ENCODE measurements at regions not wholly inside any gene's neighbourhood (a gene's known extent, or its start where the extent isn't known, plus 50 kb on each side); places are given as distances from the start of the nearest gene placed in this dataset.

- H3K4me3 Mint-ChIP-seq: no peak overlapping the region
- no peak for DNase-seq (ENCODE audit: low spot score in 2 of 2)
- peaks cover 11% of the 10 kb centered on the region for H3K4me1 Mint-ChIP-seq
- peaks cover 2% of the 10 kb centered on the region for H3K36me3 Mint-ChIP-seq (ENCODE audit: insufficient read depth)
- no peak overlapping the region for H3K27ac Mint-ChIP-seq (ENCODE audit: low read depth)
- no peaks in the 10 kb centered on the region for H3K27me3 Mint-ChIP-seq
- no peaks in the 10 kb centered on the region for H3K9me3 Mint-ChIP-seq
- no peak for ATAC-seq (replicated peaks; ENCODE audit: extremely low read depth, poor library complexity, severe bottlenecking)
Observed at GRCh38 chr10:47243791-47244190, 56.2 kb upstream of the GDF10 start.

- H3K36me3 Mint-ChIP-seq (ENCODE audit: insufficient read depth): peaks cover 2% of the 10 kb centered on the region
- H3K27me3 Mint-ChIP-seq: no peaks in the 10 kb centered on the region
- H3K4me1 Mint-ChIP-seq: peaks cover 11% of the 10 kb centered on the region
- H3K27ac Mint-ChIP-seq (ENCODE audit: low read depth): no peak overlapping the region
- no peak for DNase-seq (ENCODE audit: low spot score in 2 of 2)
- H3K4me3 Mint-ChIP-seq: no peak overlapping the region
- H3K9me3 Mint-ChIP-seq: no peaks in the 10 kb centered on the region
- no peak for ATAC-seq (replicated peaks; ENCODE audit: extremely low read depth, poor library complexity, severe bottlenecking)
Observed at GRCh38 chr10:47244560-47245500, 55.2 kb upstream of the GDF10 start.

- H3K27ac Mint-ChIP-seq (ENCODE audit: low read depth): no peak overlapping the region
Observed at GRCh38 chr10:47245731-47246350, 54.2 kb upstream of the GDF10 start.

GRCh38 chr10:47246406-47247147 is 53.4 kb upstream of the GDF10 start:
- H3K36me3 Mint-ChIP-seq (ENCODE audit: insufficient read depth): peaks cover 2% of the 10 kb centered on the region
- H3K9me3 Mint-ChIP-seq: no peaks in the 10 kb centered on the region
- H3K4me3 Mint-ChIP-seq: no peak overlapping the region
- DNase-seq (ENCODE audit: low spot score in 2 of 2): no peak
- H3K27me3 Mint-ChIP-seq: no peaks in the 10 kb centered on the region
- no peak for ATAC-seq (replicated peaks; ENCODE audit: extremely low read depth, poor library complexity, severe bottlenecking)
- H3K27ac Mint-ChIP-seq (ENCODE audit: low read depth): no peak overlapping the region
- H3K4me1 Mint-ChIP-seq: peaks cover 11% of the 10 kb centered on the region

More at GRCh38 chr10:47245731-47246350, 54.2 kb upstream of the GDF10 start:
- Mint-ChIP-seq H3K9me3 (no peaks in the 10 kb centered on the region), H3K36me3 (ENCODE audit: insufficient read depth) (peaks cover 2% of the 10 kb centered on the region), H3K4me1 (peaks cover 11% of the 10 kb centered on the region), H3K27me3 (no peaks in the 10 kb centered on the region), H3K4me3 (no peak overlapping the region)
- ATAC-seq (replicated peaks; ENCODE audit: extremely low read depth, poor library complexity, severe bottlenecking) (no peak), DNase-seq (ENCODE audit: low spot score in 2 of 2) (no peak)

GRCh38 chr10:47247148-47248059 is 52.6 kb upstream of the GDF10 start:
- peaks cover 8% of the 10 kb centered on the region for H3K4me1 Mint-ChIP-seq
- no peak for ATAC-seq (replicated peaks; ENCODE audit: extremely low read depth, poor library complexity, severe bottlenecking)
- no peak for DNase-seq (ENCODE audit: low spot score in 2 of 2)
- peaks cover 2% of the 10 kb centered on the region for H3K36me3 Mint-ChIP-seq (ENCODE audit: insufficient read depth)
- H3K4me3 Mint-ChIP-seq: no peak overlapping the region
- H3K27ac Mint-ChIP-seq (ENCODE audit: low read depth): no peak overlapping the region
- no peaks in the 10 kb centered on the region for H3K27me3 Mint-ChIP-seq
- no peaks in the 10 kb centered on the region for H3K9me3 Mint-ChIP-seq

- Mint-ChIP-seq H3K4me3 (no peak overlapping the region), H3K4me1 (peaks cover 5% of the 10 kb centered on the region), H3K36me3 (ENCODE audit: insufficient read depth) (peaks cover 2% of the 10 kb centered on the region), H3K9me3 (no peaks in the 10 kb centered on the region), H3K27me3 (no peaks in the 10 kb centered on the region), H3K27ac (ENCODE audit: low read depth) (no peak overlapping the region)
- no peak for ATAC-seq (replicated peaks; ENCODE audit: extremely low read depth, poor library complexity, severe bottlenecking)
- no peak for DNase-seq (ENCODE audit: low spot score in 2 of 2)
Observed at GRCh38 chr10:47248386-47249090, 51.5 kb upstream of the GDF10 start.

- H3K9me3 Mint-ChIP-seq: no peaks in the 10 kb centered on the region
- no peak for ATAC-seq (replicated peaks; ENCODE audit: extremely low read depth, poor library complexity, severe bottlenecking)
- peaks cover 5% of the 10 kb centered on the region for H3K4me1 Mint-ChIP-seq
- peak in 1 of 2 donors; percentile 3 for DNase-seq (ENCODE audit: low spot score in 2 of 2)
- no peak overlapping the region for H3K4me3 Mint-ChIP-seq
- no peak overlapping the region for H3K27ac Mint-ChIP-seq (ENCODE audit: low read depth)
- H3K27me3 Mint-ChIP-seq: no peaks in the 10 kb centered on the region
- H3K36me3 Mint-ChIP-seq (ENCODE audit: insufficient read depth): peaks cover 2% of the 10 kb centered on the region
Observed at GRCh38 chr10:47249881-47250280, 50.1 kb upstream of the GDF10 start.
